ENCODE measurements at regions not wholly inside any gene's neighbourhood (a gene's known extent, or its start where the extent isn't known, plus 50 kb on each side); places are given as distances from the start of the nearest gene placed in this dataset.

GRCh38 chr4:156607478-156607857 is 364.1 kb downstream of the PDGFC start:
- H3K36me3 ChIP-seq: no peaks in the 10 kb centered on the region
- H3K4me1 ChIP-seq: no peaks in the 10 kb centered on the region
- no peaks in the 10 kb centered on the region for H3K27me3 ChIP-seq
- ATAC-seq: no peak
- no peak overlapping the region for H3K4me3 ChIP-seq
- FAIRE-seq: no peak
- no peak for DNase-seq
- TF ChIP-seq CTCF (IDR thresholded peaks at IDR 0.05): no peak
- intact Hi-C loops (cut with DNase I): no loop called here
- 87 to 93% methylated on average over 1 of the region's 1 CpG for WGBS, 2 donors
- H3K9me3 ChIP-seq: no peaks in the 10 kb centered on the region
- no peak overlapping the region for H3K27ac ChIP-seq

GRCh38 chr4:156606554-156607477 is 364.8 kb downstream of the PDGFC start:
- no peak for DNase-seq
- Histone ChIP-seq H3K27ac (no peak overlapping the region), H3K9me3 (no peaks in the 10 kb centered on the region), H3K27me3 (no peaks in the 10 kb centered on the region), H3K4me1 (no peaks in the 10 kb centered on the region), H3K36me3 (no peaks in the 10 kb centered on the region), H3K4me3 (no peak overlapping the region)
- ATAC-seq: no peak
- 56 to 70% methylated on average over 7 of the region's 7 CpGs for WGBS, 2 donors
- FAIRE-seq: no peak
- no peak for TF ChIP-seq CTCF (IDR thresholded peaks at IDR 0.05)
- intact Hi-C loops (cut with DNase I): no loop called here

- Histone ChIP-seq H3K36me3 (no peaks in the 10 kb centered on the region), H3K4me1 (peaks cover 0 to 3% (median 0%) of the 10 kb centered on the region in 3 donors), H3K27ac (no peak overlapping the region), H3K4me3 (no peak overlapping the region), H3K9me3 (no peaks in the 10 kb centered on the region), H3K27me3 (no peaks in the 10 kb centered on the region)
- intact Hi-C loops (cut with DNase I): no loop called here
- 67% methylated on average over 6 of the region's 6 CpGs for WGBS, 2 donors
- DNase-seq (no peak), ATAC-seq (peak in 3 of 4 donors; percentile 46 to 55 (median 55)), FAIRE-seq (no peak)
- TF ChIP-seq CTCF (IDR thresholded peaks at IDR 0.05): no peak
Measured at GRCh38 chr4:156598138-156598681, 373.4 kb downstream of the PDGFC start.

GRCh38 chr4:156596706-156597329 is 374.8 kb downstream of the PDGFC start:
- DNase-seq (no peak), ATAC-seq (no peak), FAIRE-seq (no peak)
- no peak overlapping the region for H3K27ac ChIP-seq
- no peaks in the 10 kb centered on the region for H3K27me3 ChIP-seq
- H3K4me3 ChIP-seq: no peak overlapping the region
- intact Hi-C loops (cut with DNase I): no loop called here
- TF ChIP-seq CTCF (IDR thresholded peaks at IDR 0.05): no peak
- H3K4me1 ChIP-seq: peaks cover 0 to 3% (median 0%) of the 10 kb centered on the region in 3 donors
- no peaks in the 10 kb centered on the region for H3K9me3 ChIP-seq
- H3K36me3 ChIP-seq: no peaks in the 10 kb centered on the region
- WGBS, 2 donors: 92 to 93% methylated on average over 4 of the region's 4 CpGs
